CD14-positive monocyte (primary cell): ENCODE measurements at regions not wholly inside any gene's neighbourhood (a gene's known extent, or its start where the extent isn't known, plus 50 kb on each side); places are given as distances from the start of the nearest gene placed in this dataset.
A peak's percentile ranks its signal among the peaks of the same experiment; 100 is the strongest.

Source experiments
- DNase-seq, 3 donors: peaks; one replicate each; pipeline ENCODE4 v3.0.0-alpha.2; 2011 to 2022
- H2AFZ ChIP-seq: 2 replicates; pipeline ENCODE4 v1.6.0; 2012; ENCODE audit warnings: mild to moderate bottlenecking, low read depth, low read length, inconsistent platforms; ENCODE audit not compliant: insufficient read depth, poor library complexity, severe bottlenecking
- H3K27ac ChIP-seq, 2 donors: 1 replicate in 1 of 2; 2 replicates in 1 of 2; pipeline ENCODE4 v1.5.1; 2012 to 2013; ENCODE audit warnings: low read length in 2 of 2, control low read depth in 1 of 2, inconsistent platforms in 1 of 2, low read depth in 1 of 2, mild to moderate bottlenecking in 1 of 2
- H3K27me3 ChIP-seq, 2 donors: one replicate each; pipeline versions ENCODE4 v1.6.0 to v1.6.1; 2011 to 2013; ENCODE audit warnings: low read length in 2 of 2; ENCODE audit not compliant: control insufficient read depth in 2 of 2, insufficient read depth in 2 of 2
- H3K36me3 ChIP-seq, 2 donors: replicated peaks in 1 of 2; 1 replicate in 1 of 2; 2 replicates in 1 of 2; pipeline versions ENCODE4 v1.5.1 to v1.6.1; 2012 to 2013; ENCODE audit warnings: low read length in 2 of 2, control low read depth in 1 of 2, inconsistent platforms in 1 of 2, mild to moderate bottlenecking in 1 of 2; ENCODE audit not compliant: insufficient read depth in 2 of 2, control insufficient read depth in 1 of 2
- H3K4me1 ChIP-seq, 2 donors: 1 replicate in 1 of 2; 2 replicates in 1 of 2; pipeline versions ENCODE4 v1.5.1 to v1.6.1; 2012 to 2013; ENCODE audit warnings: low read length in 2 of 2, control low read depth in 1 of 2, inconsistent platforms in 1 of 2, mild to moderate bottlenecking in 1 of 2, moderate library complexity in 1 of 2; ENCODE audit not compliant: insufficient read depth in 2 of 2, control insufficient read depth in 1 of 2
- H3K4me2 ChIP-seq: replicated peaks from 2 replicates; pipeline ENCODE3; 2012; ENCODE audit warnings: low read length, moderate library complexity, mild to moderate bottlenecking; ENCODE audit not compliant: poor library complexity, severe bottlenecking; ENCODE audit errors: extremely low read depth
- H3K4me3 ChIP-seq, 3 experiments: fragments of 200-600 bp in 1 of 3; sonication (generic) in 1 of 3; replicated peaks in 1 of 3; 1 replicate in 2 of 3; 2 replicates in 1 of 3; pipeline ENCODE4 v1.5.1; 2011 to 2013; ENCODE audit warnings: low read length in 3 of 3, mild to moderate bottlenecking in 3 of 3, control low read depth in 2 of 3, low read depth in 2 of 3, inconsistent platforms in 1 of 3, moderate library complexity in 1 of 3
- H3K79me2 ChIP-seq: 2 replicates; pipeline ENCODE4 v1.6.0; 2012; ENCODE audit warnings: mild to moderate bottlenecking, control low read depth, inconsistent platforms, low read length, moderate library complexity; ENCODE audit not compliant: insufficient read depth
- H3K9ac ChIP-seq: 2 replicates; pipeline ENCODE4 v1.6.0; 2017; ENCODE audit warnings: low read length, mild to moderate bottlenecking; ENCODE audit not compliant: insufficient read depth, poor library complexity, severe bottlenecking
- H3K9me3 ChIP-seq, 2 donors: replicated peaks in 1 of 2; 1 replicate in 1 of 2; 2 replicates in 1 of 2; pipeline versions ENCODE4 v1.5.1 to v1.6.1; 2012 to 2013; ENCODE audit warnings: low read length in 2 of 2, control low read depth in 1 of 2; ENCODE audit not compliant: control insufficient read depth in 1 of 2, insufficient read depth in 1 of 2
- H4K20me1 ChIP-seq: 2 replicates; pipeline ENCODE4 v1.6.0; 2012; ENCODE audit warnings: mild to moderate bottlenecking, low read length, control low read depth, moderate library complexity; ENCODE audit not compliant: insufficient read depth
- H3K27ac Mint-ChIP-seq, 7 donors: one replicate each; pipeline ENCODE4 v1.8.0; 2020; ENCODE audit warnings: mild to moderate bottlenecking in 7 of 7, mixed read lengths in 7 of 7, moderate library complexity in 6 of 7, inconsistent platforms in 2 of 7
- H3K27me3 Mint-ChIP-seq, 3 donors: one replicate each; pipeline ENCODE4 v1.8.0; 2021 to 2022; ENCODE audit warnings: low read depth in 3 of 3, mild to moderate bottlenecking in 3 of 3, mixed read lengths in 3 of 3, moderate library complexity in 3 of 3, inconsistent platforms in 1 of 3
- H3K36me3 Mint-ChIP-seq, 2 donors: one replicate each; pipeline ENCODE4 v1.8.0; 2020; ENCODE audit warnings: mixed read lengths in 2 of 2, inconsistent platforms in 1 of 2, mild to moderate bottlenecking in 1 of 2
- H3K4me1 Mint-ChIP-seq: one replicate; pipeline ENCODE4 v1.8.0; 2020; ENCODE audit warnings: mild to moderate bottlenecking, mixed read lengths
- H3K4me3 Mint-ChIP-seq, 2 donors: one replicate each; pipeline ENCODE4 v1.8.0; 2020; ENCODE audit warnings: mild to moderate bottlenecking in 2 of 2, mixed read lengths in 2 of 2, moderate library complexity in 1 of 2
- H3K9me3 Mint-ChIP-seq, 7 donors: one replicate each; pipeline ENCODE4 v1.8.0; 2020 to 2022; ENCODE audit warnings: mixed read lengths in 7 of 7, mild to moderate bottlenecking in 6 of 7, moderate library complexity in 6 of 7, inconsistent platforms in 2 of 7
- WGBS: methylation state at CpG from one replicate; pipeline ENCODE4 v1.1.5; 2013; ENCODE audit warnings: missing lambda C conversion rate; ENCODE audit not compliant: insufficient coverage; 5-methylcytosine and 5-hydroxymethylcytosine counted together
- intact Hi-C, 2 donors: fragments of 100-400 bp; cut with micrococcal nuclease; formaldehyde crosslinking; loops; one replicate each; pipeline versions ENCODE4 v1.15.0 to v1.15.1; 2023
- TF ChIP-seq, protein P1 (sequence below): fragments of 200-600 bp; IDR thresholded peaks from one replicate; pipeline ENCODE4 v1.8.0; 2022; ENCODE audit warnings: antibody characterized with exemption, mild to moderate bottlenecking

DNA sequence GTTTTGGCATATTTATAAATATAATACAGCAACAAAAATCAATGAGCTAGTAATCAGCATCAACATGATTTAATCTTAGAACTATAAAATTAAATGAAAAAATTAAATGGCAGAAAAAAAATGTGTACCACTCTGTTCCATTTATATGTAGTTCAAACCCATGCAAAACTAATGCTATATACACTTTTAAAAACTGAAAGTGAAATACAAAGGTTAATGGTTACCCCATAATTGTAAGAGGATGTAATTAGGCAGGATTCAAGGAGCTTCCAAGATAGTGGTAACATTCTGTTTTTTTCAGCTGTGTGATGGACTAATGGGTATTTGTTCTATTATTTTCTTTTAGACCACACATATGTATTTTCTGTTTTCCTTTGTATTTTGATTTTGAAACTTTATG is 492.1 kb downstream of the UTRN start:
- TF ChIP-seq, protein P1, sequence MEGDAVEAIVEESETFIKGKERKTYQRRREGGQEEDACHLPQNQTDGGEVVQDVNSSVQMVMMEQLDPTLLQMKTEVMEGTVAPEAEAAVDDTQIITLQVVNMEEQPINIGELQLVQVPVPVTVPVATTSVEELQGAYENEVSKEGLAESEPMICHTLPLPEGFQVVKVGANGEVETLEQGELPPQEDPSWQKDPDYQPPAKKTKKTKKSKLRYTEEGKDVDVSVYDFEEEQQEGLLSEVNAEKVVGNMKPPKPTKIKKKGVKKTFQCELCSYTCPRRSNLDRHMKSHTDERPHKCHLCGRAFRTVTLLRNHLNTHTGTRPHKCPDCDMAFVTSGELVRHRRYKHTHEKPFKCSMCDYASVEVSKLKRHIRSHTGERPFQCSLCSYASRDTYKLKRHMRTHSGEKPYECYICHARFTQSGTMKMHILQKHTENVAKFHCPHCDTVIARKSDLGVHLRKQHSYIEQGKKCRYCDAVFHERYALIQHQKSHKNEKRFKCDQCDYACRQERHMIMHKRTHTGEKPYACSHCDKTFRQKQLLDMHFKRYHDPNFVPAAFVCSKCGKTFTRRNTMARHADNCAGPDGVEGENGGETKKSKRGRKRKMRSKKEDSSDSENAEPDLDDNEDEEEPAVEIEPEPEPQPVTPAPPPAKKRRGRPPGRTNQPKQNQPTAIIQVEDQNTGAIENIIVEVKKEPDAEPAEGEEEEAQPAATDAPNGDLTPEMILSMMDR: no peak
- Mint-ChIP-seq H3K4me3 (no peak overlapping the region), H3K27me3 (no peaks in the 10 kb centered on the region), H3K36me3 (peaks cover 70 to 78% of the 10 kb centered on the region in 2 donors), H3K9me3 (no peaks in the 10 kb centered on the region), H3K27ac (no peak overlapping the region), H3K4me1 (peaks cover 16% of the 10 kb centered on the region)
- no peak for DNase-seq
- Histone ChIP-seq H3K27me3 (no peaks in the 10 kb centered on the region), H3K4me1 (no peaks in the 10 kb centered on the region), H2AFZ (no peak overlapping the region), H3K36me3 (peaks cover 70 to 92% of the 10 kb centered on the region in 2 donors), H3K9ac (no peak overlapping the region), H3K27ac (peak overlapping the region in 1 of 2 donors; percentile 42), H3K79me2 (no peaks in the 10 kb centered on the region), H3K4me3 (no peak overlapping the region), H4K20me1 (peaks cover 84% of the 10 kb centered on the region), H3K4me2 (no peak overlapping the region), H3K9me3 (no peaks in the 10 kb centered on the region)
- intact Hi-C loops: no loop called here

DNA sequence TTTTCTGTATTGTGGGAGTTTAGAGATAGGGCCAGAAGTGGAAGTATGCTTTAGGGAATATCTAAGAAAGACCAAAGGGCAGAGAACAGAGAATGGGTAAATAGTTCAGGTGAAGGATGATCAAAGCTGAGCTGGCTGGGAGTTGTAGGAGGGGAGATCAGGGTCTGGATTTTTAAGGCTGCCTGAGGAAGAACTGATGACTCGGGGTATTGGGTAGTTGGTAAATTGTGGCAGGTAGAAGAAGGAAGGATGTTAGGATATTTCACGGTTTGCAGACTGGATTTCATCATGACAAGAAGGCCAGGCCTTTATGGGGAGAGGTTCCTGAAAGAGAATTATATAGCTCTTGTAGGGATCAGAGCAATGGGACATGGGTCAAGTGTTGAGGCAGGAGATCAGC is 492.9 kb downstream of the UTRN start:
- Mint-ChIP-seq H3K4me1 (peaks cover 14% of the 10 kb centered on the region), H3K36me3 (peaks cover 69 to 80% of the 10 kb centered on the region in 2 donors), H3K4me3 (no peak overlapping the region), H3K27ac (peak overlapping the region in 2 of 7 donors; percentile 52 to 71), H3K27me3 (no peaks in the 10 kb centered on the region), H3K9me3 (no peaks in the 10 kb centered on the region)
- no peaks in the 10 kb centered on the region for H3K9me3 ChIP-seq
- H3K27me3 ChIP-seq: no peaks in the 10 kb centered on the region
- peaks cover 76% of the 10 kb centered on the region for H4K20me1 ChIP-seq
- H3K27ac ChIP-seq: peak overlapping the region in 1 of 2 donors; percentile 29
- no peak for DNase-seq
- no peaks in the 10 kb centered on the region for H3K4me1 ChIP-seq
- peaks cover 66 to 90% of the 10 kb centered on the region in 2 donors for H3K36me3 ChIP-seq
- H3K4me3 ChIP-seq: no peak overlapping the region
- TF ChIP-seq, protein P1: no peak
- intact Hi-C loops: no loop called here
- H3K79me2 ChIP-seq: no peaks in the 10 kb centered on the region
- no peak overlapping the region for H3K4me2 ChIP-seq
- no peak overlapping the region for H3K9ac ChIP-seq
- no peak overlapping the region for H2AFZ ChIP-seq
- WGBS: 21% methylated on average over 2 of the region's 2 CpGs
